GM19438 (cell line): ENCODE measurements at regions not wholly inside any gene's neighbourhood (a gene's known extent, or its start where the extent isn't known, plus 50 kb on each side); places are given as distances from the start of the nearest gene placed in this dataset.

Experiments used
- ATAC-seq: cut with Tn5 transposase; IDR thresholded peaks from one replicate; pipeline ENCODE4 v1.9.1; 2021; ENCODE audit warnings: low read depth; ENCODE audit not compliant: unreplicated experiment

GRCh38 chr1:106571109-106571508 lies 485.4 kb upstream of the PRMT6 start:
- no peak for ATAC-seq

- no peak for ATAC-seq
These were observed 472.4 kb upstream of the PRMT6 start for GRCh38 chr1:106584107-106584506.

GRCh38 chr1:106584676-106585075 lies 471.8 kb upstream of the PRMT6 start:
- ATAC-seq, result no peak

- no peak for ATAC-seq
These were observed 455.8 kb upstream of the PRMT6 start for GRCh38 chr1:106600626-106601025.

DNA sequence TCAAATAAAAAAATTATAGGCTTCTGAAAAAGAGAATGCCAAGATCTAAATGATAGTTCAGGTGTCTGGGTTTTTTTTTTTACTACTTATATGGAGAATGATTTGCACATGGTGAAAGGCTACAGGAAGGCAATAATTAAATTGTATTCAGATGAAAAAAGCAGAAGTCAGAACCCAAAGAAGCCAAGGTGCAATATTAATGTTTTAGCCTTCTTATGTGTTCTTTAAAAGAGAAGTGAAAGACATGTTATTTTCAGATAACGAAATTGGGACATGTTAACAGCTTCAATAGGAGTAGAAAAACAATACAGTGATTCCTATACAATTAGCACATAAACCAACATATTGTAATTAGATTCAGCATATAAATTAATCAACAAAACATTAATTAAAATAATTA lies 452.9 kb upstream of the PRMT6 start:
- ATAC-seq, result no peak

DNA sequence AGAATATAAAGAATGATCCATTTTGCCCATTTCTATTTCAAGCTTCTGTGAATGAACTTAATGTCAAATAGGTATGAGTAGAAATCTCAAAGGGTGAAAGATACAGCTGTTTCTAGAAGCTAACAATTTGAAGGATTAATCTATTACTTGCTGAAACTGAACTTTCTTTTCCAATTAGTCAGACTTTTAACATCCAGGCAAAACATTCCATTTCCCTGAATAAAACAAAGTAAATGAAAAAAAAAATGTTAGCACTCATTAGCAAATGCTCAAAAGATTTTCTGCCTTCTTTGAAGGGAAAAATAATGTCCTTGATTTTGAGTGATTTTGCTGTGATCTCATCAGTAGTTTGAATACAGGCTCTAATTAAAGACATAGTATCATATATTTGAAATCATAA lies 447.6 kb upstream of the PRMT6 start:
- ATAC-seq, result no peak

- ATAC-seq, result no peak
These were observed 443.4 kb upstream of the PRMT6 start for GRCh38 chr1:106613068-106613467.

DNA sequence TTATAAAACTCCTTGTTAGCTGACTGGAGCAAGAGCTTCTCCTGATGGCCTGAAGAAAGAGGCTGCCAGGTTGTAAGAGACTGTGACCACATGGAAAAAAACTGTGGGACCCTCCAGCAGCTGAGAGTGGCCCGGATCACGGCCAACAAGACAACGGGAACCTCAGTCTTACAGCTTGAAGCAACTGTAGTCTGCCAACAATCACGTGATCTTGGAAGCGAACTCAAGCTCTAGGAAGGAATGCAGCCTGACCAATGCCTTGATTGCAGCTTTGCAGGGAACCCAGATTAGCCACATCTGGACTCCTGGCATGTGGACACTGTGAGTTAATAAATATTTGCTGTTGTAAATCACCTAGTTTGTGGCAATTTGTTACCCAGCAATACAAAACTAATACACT lies 442.6 kb upstream of the PRMT6 start:
- ATAC-seq, result no peak

DNA sequence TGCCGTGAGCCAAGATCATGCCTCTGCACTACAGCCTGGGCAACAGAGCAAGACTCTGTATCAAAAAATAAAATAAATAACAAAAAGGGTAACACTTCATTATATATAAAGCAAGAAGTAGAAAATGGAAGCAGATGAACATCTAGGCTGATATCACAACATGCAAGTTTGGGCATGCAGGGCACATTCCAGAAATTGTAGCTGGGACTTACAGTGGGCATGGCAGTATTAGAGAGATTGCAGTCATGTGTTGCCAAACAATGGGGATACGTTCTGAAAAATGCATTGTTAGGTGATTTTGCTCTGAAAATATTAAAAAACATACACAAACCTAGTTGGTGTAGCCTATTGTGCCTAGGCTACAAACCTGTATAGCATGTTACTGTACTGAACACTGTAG lies 441.0 kb upstream of the PRMT6 start:
- ATAC-seq, result no peak

DNA sequence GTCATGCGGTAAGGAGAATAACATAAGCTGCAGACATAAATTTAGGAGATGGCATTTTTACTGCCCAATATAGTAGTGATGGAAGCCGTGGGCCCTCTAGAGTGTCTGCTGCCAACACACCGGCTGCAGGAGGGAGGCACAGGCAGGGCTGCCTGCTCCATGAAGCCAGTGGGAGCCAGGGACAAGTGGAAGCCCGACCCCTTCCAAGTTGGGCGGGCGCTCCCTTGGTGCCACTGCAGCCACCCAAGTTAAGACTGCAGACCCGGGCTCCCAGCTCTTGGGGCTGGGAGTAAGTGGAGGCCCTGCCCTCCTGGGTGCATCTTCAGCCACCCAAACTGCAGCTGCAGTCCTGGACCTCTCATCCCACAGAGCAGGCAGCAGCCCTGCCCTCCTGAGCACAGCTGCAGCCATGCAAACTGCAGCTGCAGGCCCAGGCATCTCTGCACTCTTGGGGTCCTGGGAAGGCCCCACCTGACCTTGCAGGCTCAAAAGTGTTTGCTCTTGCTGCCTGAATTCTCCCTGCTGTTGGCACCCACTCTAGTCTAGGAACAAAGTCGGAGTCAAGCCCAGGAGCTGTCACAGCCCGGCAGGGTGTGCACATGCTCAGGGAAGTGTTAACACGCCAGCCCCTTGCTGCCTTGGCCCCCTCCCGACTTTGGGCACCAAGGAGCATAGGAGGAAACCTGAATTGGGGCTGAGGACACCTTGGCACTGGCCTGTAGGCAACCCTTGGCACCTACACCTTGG lies 437.2 kb upstream of the PRMT6 start:
- ATAC-seq, result no peak

- ATAC-seq, result no peak
These were observed 436.7 kb upstream of the PRMT6 start for GRCh38 chr1:106619827-106620134.

DNA sequence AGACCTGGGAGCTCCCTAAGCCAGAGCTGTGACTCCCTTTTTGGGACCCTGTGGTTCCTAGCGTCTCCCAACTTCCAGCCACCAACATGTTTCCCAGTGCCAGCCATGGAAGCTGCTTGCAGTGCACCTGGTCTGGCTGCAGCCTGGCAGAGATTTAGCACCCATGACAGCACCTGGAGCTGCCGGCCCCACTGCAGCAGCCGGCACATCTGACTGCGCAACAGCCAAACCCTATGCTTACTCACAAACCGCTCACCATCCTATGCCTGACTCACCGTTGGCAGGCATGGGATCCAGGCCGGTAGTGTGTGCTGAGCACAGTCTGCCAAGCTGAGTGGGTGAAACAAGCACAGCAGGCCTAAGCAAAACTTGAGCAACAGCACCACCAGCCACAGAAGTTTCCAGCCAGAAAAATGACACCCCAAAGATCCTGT lies 435.9 kb upstream of the PRMT6 start:
- ATAC-seq, result no peak

- no peak for ATAC-seq
These were observed 434.6 kb upstream of the PRMT6 start for GRCh38 chr1:106621853-106622252.

DNA sequence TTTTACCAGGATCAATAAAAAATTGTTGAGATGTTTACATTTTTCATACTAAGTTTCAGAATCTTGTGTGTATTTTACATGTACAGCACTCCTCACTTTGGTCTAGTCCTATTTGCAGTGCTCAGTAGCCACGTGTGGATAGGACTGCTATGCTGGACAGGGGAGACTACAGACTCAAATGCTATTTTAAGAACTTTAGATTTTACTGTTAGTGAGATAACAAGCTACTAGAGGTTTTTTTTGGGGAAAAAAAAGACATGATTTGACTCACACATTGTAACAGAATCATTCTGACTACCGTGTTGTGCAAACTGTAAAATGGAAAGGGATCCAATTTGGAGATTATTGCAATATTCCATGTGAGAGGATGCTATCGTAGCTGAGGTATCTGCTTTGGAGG lies 418.9 kb upstream of the PRMT6 start:
- no peak for ATAC-seq

DNA sequence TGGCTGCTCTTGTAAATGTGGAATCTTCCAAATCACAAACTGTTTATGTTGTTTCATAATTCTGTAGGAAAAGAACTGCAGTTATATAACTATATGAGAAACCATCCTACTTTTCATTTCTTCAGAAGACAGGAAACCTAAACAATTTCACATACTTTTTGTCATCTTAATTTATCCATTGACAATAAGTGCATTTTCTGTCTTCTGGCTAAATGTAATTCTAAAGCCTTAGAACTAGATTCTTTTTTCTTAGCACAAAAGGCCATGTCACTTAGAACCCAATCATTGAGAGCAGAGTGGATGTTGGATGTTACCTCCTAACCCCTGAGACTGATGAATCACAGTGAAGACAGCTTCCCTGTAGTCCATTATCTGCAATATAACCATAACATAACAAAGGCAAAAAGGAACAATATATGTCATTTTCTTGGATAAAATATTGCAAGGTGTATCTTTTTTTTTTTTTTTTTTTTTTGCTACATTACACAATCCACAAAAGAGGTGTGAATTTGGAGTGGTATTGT lies 410.2 kb upstream of the PRMT6 start:
- no peak for ATAC-seq

DNA sequence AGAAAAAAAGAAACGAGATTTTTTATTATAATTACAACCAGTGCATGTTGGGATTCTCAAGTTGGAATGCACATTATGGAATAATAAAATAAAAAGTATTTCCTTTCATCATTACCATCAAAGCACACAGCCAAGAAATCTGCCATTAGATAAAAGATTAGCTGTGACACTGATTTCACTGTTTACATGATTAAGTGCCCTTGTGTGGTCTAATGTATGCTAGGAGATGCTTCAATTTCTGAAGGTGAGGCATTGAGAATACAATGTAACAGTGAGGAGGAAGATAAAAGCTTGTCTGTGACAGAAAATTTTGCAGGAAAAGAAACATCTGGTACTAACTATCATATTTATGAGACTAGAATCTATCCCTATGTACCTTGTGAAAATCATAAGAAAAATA lies 409.7 kb upstream of the PRMT6 start:
- ATAC-seq, result no peak

- ATAC-seq, result no peak
These were observed 405.3 kb upstream of the PRMT6 start for GRCh38 chr1:106651028-106651762.

DNA sequence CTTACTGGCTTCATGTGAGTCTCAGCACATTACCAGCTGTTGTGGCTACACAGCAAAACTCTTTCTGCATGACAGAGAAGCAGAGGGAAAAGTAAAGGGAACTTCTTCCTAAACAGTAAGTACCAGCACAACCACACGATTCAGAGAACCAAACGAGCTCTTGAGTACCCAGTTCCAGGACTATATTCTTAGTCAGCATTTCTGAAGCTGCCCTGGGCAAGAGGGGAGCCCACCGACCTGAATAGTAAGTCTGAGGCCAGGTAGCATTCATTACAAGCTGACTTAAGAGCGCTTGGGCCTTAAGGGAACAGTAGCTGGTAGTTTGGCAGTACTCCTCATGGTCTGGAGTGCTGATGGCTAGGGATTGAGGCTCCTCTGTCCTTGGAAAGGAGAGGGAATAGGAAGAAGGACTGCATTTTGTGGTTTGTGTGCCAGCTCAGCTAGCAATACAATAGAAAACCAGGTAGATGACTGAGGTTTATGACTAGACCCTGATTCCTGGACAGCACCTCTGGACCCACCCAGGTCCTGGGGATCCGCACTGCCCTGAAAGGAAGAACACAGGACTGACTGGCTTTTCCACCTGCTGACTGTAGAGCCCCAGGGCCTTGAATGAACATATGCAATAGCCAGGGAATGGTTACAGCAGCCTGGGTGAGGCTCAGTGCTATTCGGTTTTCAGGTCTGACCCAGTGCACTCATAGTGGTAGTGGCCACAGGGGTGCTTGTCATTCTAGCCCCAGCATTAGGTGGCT lies 396.8 kb upstream of the PRMT6 start:
- no peak for ATAC-seq

DNA sequence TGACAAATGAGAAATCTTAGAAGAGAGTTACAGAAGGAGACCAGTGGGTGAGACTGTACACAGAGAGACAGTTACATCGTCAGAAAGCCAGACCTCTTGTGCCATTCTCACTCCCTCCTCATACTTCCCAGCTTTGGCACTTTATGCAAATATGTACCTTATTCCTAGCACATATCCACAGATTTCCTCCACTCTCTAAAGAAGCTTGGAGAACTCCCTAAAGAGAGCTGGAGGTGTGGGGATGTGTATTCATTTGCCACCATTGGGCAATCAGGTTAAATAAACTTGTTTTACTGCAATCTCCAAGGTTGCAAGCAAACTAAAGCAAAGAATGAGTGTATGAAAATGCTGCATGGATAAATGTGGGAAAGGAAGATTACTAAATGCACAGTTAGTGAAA lies 380.9 kb upstream of the PRMT6 start:
- ATAC-seq, result no peak

GRCh38 chr1:106676021-106676420 lies 380.5 kb upstream of the PRMT6 start:
- no peak for ATAC-seq

DNA sequence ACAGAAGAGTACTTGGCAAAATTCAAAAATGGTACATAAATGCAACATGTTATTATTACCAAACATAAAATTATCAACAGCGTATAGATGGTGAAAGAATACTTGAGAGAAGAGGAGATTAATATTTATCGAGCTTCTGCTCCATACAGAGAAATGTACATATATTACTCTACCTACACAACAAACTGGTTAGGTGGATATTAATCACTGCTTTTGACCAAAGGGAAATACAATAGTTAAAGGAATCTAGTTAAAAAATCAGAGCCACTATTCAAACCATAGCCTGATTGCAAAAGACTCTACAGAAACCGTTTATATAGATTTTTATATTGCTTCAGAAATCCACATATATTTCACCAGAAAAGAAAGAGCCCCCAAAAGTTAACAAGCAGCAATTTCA lies 379.3 kb upstream of the PRMT6 start:
- ATAC-seq, result no peak
